CD4-positive, alpha-beta T cell treated with Interleukin-6 for 4 hours (primary cell): ENCODE measurements at regions not wholly inside any gene's neighbourhood (a gene's known extent, or its start where the extent isn't known, plus 50 kb on each side); places are given as distances from the start of the nearest gene placed in this dataset.
"Not testable (repeated sequence)": the region's sequence is repeated elsewhere in the genome, so short reads cannot be mapped to it uniquely, and the experiment has no call there.

ENCODE experiments used
- DNase-seq: peaks from one replicate; pipeline ENCODE4 v3.0.0-alpha.2; 2020; ENCODE audit warnings: mixed read lengths

DNA sequence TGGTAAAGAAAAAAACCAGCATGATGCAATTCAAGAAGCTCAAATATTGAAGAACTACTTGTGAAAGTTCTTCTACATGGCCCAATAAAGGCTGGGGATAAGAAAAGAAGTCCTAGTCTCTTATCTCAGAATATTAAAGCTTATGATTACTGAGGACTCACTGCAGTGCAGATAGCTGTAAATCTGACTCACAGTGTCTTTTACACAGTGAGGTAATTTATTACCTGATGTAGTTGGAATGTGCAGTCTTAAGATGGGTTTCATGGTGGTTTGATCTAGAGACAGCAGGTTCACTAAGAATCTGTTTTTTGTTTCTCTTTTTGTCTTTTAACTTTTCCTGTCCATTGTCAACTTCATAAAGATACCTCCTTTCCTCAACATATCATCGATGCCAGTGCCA lies 484.0 kb upstream of the MAP2 start:
- DNase-seq = no peak

- DNase-seq = no peak
Measured at GRCh38 chr2:208945719-208946256, 478.1 kb upstream of the MAP2 start.

DNA sequence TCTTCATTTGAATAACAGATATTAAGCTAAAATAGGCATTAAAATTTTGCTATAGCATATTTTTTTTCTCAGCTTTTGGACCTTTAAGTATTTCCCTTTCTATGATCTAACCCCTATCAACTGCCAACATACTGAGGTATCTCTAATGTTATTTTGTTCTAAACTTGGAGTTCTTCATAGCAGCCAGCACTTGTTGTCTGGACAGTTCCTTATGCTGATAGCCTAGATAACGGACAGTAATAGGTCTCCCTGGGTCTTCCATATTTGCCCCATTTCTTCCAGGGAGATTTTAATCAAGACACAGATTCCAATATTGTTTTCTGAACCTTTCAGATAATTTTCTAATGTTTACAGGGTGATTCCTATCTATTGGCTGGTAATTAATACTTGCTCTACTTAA lies 475.8 kb upstream of the MAP2 start:
- DNase-seq = no peak

- DNase-seq = no peak
Measured at GRCh38 chr2:208970070-208970469, 453.8 kb upstream of the MAP2 start.

GRCh38 chr2:208977582-208977981 lies 446.3 kb upstream of the MAP2 start:
- no peak for DNase-seq

GRCh38 chr2:208978946-208979345 lies 444.9 kb upstream of the MAP2 start:
- DNase-seq = no peak

DNA sequence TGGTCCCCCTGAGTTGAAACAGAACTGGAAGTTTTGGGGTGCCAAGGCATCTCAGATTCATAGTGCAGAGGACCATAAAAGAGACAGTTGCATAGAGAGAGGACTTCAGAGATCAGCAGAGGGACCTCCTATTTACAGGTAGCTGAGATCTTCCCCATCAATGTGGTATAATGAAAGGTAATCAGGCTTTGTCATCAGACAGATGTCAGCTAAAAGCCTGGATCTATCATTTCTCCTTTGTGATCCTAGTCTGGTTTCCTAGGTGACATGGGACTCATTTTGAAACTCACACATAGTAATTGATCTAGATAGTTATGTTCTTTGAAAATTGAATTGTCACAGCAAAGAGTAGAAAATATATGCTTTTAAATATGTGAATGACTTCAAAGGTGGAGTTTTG lies 443.5 kb upstream of the MAP2 start:
- DNase-seq = no peak

- DNase-seq = no peak
Measured at GRCh38 chr2:208982831-208983230, 441.0 kb upstream of the MAP2 start.

GRCh38 chr2:208983486-208983885 lies 440.4 kb upstream of the MAP2 start:
- no peak for DNase-seq

DNA sequence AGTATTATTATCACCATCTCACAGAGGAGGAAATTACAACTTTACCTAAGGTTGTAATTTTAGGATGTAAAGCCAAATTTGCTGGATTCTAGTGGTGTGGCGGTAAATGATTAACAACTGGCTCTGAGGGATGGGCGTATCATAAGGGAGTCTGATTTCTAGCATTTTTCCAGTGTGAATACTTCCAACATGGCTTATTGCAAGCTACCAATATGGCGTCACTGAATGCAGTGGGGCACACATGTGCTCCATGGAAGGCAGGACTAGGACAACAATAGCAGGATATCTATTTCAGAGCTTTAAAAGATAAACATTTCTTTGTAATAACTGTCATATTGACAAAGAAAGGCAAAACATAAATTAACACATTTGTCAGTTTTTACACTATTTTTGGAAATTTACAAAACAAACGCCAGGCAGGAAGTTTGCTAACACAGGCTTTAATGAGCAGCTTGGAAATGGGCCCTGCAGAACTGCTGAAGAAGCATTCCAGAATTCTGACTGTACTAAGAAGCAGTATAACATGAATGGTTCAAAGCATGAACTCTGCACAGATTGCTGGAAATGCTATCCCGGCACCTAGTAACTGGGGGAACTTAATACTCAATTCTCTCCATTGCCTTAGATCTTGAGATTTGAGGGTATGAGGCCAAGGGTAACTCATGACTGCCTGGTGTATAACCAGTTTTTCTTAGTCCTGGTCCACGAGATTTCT lies 439.3 kb upstream of the MAP2 start:
- DNase-seq = no peak

DNA sequence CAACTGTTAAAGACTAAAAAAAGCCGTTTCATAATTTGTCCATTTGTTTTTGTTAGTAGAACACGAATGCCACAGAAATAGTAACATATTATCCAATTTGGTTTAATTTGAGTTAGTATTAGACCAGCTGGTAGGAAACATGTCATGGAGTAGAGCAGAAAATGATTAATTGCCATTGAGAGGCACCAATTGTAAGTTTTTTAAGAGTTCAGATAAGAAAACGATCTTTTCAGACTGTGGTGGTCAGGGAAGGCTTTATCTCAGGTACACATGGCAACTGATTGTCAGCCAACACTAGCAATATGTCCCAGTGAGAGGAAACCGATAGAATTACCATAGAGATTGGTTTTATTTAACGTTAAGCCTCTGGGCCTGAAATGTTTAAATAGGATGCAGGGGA lies 438.2 kb upstream of the MAP2 start:
- no peak for DNase-seq

- DNase-seq = no peak
Measured at GRCh38 chr2:208990716-208991115, 433.1 kb upstream of the MAP2 start.

DNA sequence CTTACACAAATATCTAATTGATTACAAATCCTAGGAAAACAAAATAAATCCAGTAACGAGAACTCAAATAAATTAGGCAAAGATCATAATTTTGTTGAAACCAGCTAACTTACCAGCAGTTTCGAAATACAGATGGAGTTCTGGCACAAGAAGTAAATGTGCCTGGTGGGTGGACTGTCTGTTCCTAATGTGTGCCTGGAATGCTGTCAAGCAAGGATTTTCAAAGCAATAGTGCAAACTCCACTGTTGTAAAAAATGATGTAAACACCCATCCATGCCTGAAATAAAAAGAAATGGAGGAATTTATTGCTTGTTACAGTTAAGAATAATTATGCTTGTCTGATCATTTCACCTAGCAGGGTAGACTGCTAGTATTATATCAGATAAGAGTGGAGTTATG lies 423.9 kb upstream of the MAP2 start:
- DNase-seq = no peak

DNA sequence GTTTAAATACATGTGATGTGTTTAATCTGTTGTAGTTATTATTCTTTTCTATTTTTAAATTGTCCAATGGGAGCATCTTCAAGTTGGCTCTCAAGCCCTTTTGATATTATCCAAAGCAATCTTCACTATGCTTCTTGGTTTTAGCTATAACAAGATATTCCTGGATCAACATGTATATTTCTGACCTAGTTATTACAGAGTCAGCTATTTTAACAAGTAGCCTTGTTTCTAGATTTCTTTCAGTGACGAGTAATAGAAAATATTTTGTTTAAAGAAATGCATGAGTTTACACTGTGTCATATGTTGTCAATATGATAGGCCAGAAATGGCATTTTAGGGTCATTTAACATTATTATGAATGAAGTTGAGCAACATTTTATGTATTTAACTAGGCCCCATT lies 421.8 kb upstream of the MAP2 start:
- no peak for DNase-seq

- DNase-seq = no peak
Measured at GRCh38 chr2:209005371-209005770, 418.5 kb upstream of the MAP2 start.

- DNase-seq = no peak
Measured at GRCh38 chr2:209008636-209009287, 415.1 kb upstream of the MAP2 start.

DNA sequence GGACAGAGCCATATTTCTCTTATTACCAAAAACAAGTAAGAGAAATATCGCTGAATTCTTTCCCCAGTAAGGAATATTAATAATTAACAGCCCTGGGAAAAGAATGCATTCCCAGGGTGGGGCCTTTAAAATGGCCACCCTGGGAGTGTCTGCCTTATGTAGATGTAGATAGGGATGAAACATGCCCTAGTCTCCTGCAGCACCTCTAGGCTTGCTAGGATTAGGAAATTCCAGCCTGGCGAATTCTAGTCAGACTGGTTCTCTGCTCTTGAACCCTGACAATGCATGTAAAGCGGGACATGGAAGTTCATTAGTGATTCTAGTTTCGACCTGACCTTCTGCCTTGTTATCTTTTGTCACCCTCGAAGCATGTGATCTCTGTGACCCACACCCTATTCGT lies 405.2 kb upstream of the MAP2 start:
- DNase-seq = not testable (repeated sequence)

DNA sequence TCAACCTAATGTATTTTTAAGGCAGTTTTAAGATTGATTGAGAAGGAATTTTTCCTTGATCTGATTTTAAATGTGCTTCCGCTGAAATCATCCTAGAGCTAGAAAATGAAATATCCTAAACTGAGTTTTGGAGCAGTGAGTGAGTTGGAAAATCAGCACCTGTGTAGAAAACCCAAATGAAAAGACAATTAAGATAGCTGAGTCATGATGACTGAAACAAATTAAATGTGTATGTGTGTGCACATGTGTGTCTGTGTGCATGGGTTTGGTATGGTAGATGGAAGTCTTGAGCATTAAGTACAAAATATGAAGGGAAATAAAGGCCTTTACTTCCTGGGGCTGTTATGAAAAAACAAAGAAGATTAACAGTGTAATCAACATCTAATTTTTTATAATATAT lies 394.6 kb upstream of the MAP2 start:
- DNase-seq = no peak

GRCh38 chr2:209044307-209044706 lies 379.5 kb upstream of the MAP2 start:
- DNase-seq = no peak

- DNase-seq = no peak
Measured at GRCh38 chr2:209046163-209046562, 377.7 kb upstream of the MAP2 start.

GRCh38 chr2:209049608-209050007 lies 374.2 kb upstream of the MAP2 start:
- no peak for DNase-seq

- DNase-seq = no peak
Measured at GRCh38 chr2:209062210-209062609, 361.6 kb upstream of the MAP2 start.

- DNase-seq = no peak
Measured at GRCh38 chr2:209070262-209070661, 353.6 kb upstream of the MAP2 start.

- DNase-seq = no peak
Measured at GRCh38 chr2:209073151-209073550, 350.7 kb upstream of the MAP2 start.

- no peak for DNase-seq
Measured at GRCh38 chr2:209074711-209075110, 349.1 kb upstream of the MAP2 start.
